DND-41 (cell line): ENCODE measurements at regions not wholly inside any gene's neighbourhood (a gene's known extent, or its start where the extent isn't known, plus 50 kb on each side); places are given as distances from the start of the nearest gene placed in this dataset.

ENCODE experiments used
- ATAC-seq: fragments of 200-7000 bp; cut with Tn5 transposase; 3 replicates; pipeline ENCODE4 v1.9.1; 2021; ENCODE audit warnings: low read depth; ENCODE audit not compliant: insufficient read depth
- DNase-seq: peaks from one replicate; pipeline ENCODE4 v3.0.0-alpha.2; 2020
- H2AFZ ChIP-seq: 2 replicates; pipeline ENCODE4 v1.6.0; 2012; ENCODE audit warnings: low read depth, low read length
- H3K27ac ChIP-seq: 2 replicates; pipeline ENCODE4 v1.5.1; 2012; ENCODE audit warnings: low read length, inconsistent platforms
- H3K27me3 ChIP-seq: fragments of 200-600 bp; sonication (generic); 2 replicates; pipeline ENCODE4 v1.6.0; 2012; ENCODE audit warnings: low read length, mild to moderate bottlenecking, inconsistent platforms; ENCODE audit not compliant: insufficient read depth, poor library complexity
- H3K36me3 ChIP-seq: 2 replicates; pipeline ENCODE4 v1.5.1; 2012; ENCODE audit warnings: low read length, inconsistent platforms; ENCODE audit not compliant: insufficient read depth
- H3K4me1 ChIP-seq: 2 replicates; pipeline ENCODE4 v1.5.1; 2012; ENCODE audit warnings: mild to moderate bottlenecking, low read length; ENCODE audit not compliant: insufficient read depth
- H3K4me2 ChIP-seq: 2 replicates; pipeline ENCODE4 v1.6.0; 2012; ENCODE audit warnings: mild to moderate bottlenecking, moderate library complexity, low read length, inconsistent platforms; ENCODE audit not compliant: insufficient read depth
- H3K4me3 ChIP-seq, 2 experiments: fragments of 200-600 bp in 1 of 2; shearing (Covaris generic) in 1 of 2; 2 replicates each; pipeline ENCODE4 v1.5.1; 2012 to 2016; ENCODE audit warnings: inconsistent platforms in 2 of 2, low read length in 2 of 2, mild to moderate bottlenecking in 2 of 2, low read depth in 1 of 2, moderate library complexity in 1 of 2
- H3K79me2 ChIP-seq: 2 replicates; pipeline ENCODE4 v1.6.0; 2012; ENCODE audit warnings: low read length, inconsistent platforms; ENCODE audit not compliant: insufficient read depth
- H3K9ac ChIP-seq: 2 replicates; pipeline ENCODE4 v1.6.0; 2012; ENCODE audit warnings: low read depth, mild to moderate bottlenecking, inconsistent platforms, low read length, moderate library complexity
- H3K9me3 ChIP-seq: 2 replicates; pipeline ENCODE4 v1.5.1; 2012; ENCODE audit warnings: low read length, moderate library complexity, mild to moderate bottlenecking, inconsistent platforms; ENCODE audit not compliant: insufficient read depth, severe bottlenecking
- H4K20me1 ChIP-seq: 2 replicates; pipeline ENCODE4 v1.6.0; 2012; ENCODE audit warnings: low read length; ENCODE audit not compliant: insufficient read depth
- CTCF ChIP-seq: IDR thresholded peaks from 2 replicates; pipeline ENCODE4 v1.5.1; 2012; ENCODE audit warnings: borderline replicate concordance, low read length, moderate library complexity, mild to moderate bottlenecking; ENCODE audit not compliant: poor library complexity, severe bottlenecking; ENCODE audit errors: extremely low read depth
- EZH2 ChIP-seq: IDR thresholded peaks from 3 replicates; pipeline ENCODE4 v1.6.1; 2012; ENCODE audit warnings: borderline replicate concordance, low read depth, mild to moderate bottlenecking, moderate library complexity, low read length, inconsistent platforms; ENCODE audit not compliant: severe bottlenecking

GRCh38 chr1:229023651-229024300 is 247.1 kb upstream of the RAB4A start:
- Histone ChIP-seq H3K4me3 (no peak overlapping the region), H2AFZ (no peak overlapping the region), H3K9me3 (no peaks in the 10 kb centered on the region), H3K27me3 (no peaks in the 10 kb centered on the region), H3K36me3 (no peaks in the 10 kb centered on the region), H3K9ac (no peak overlapping the region), H3K27ac (no peak overlapping the region), H3K4me1 (peaks cover 18% of the 10 kb centered on the region), H3K79me2 (no peaks in the 10 kb centered on the region), H3K4me2 (no peak overlapping the region), H4K20me1 (no peaks in the 10 kb centered on the region)
- no peak for DNase-seq
- no peak for TF ChIP-seq CTCF
- no peak for TF ChIP-seq EZH2
- no peak for ATAC-seq

- no peak overlapping the region for H3K9ac ChIP-seq
- no peaks in the 10 kb centered on the region for H3K79me2 ChIP-seq
- H3K36me3 ChIP-seq, result no peaks in the 10 kb centered on the region
- peaks cover 18% of the 10 kb centered on the region for H3K4me1 ChIP-seq
- no peak for TF ChIP-seq EZH2
- no peak for TF ChIP-seq CTCF
- no peaks in the 10 kb centered on the region for H3K9me3 ChIP-seq
- ATAC-seq (no peak), DNase-seq (no peak)
- H3K27ac ChIP-seq, result no peak overlapping the region
- H3K27me3 ChIP-seq, result no peaks in the 10 kb centered on the region
- H3K4me3 ChIP-seq, result no peak overlapping the region
- H2AFZ ChIP-seq, result no peak overlapping the region
- no peaks in the 10 kb centered on the region for H4K20me1 ChIP-seq
- no peak overlapping the region for H3K4me2 ChIP-seq
Observed at GRCh38 chr1:229024528-229025130, 246.3 kb upstream of the RAB4A start.

GRCh38 chr1:229025576-229025975 is 245.3 kb upstream of the RAB4A start:
- TF ChIP-seq EZH2 (no peak), CTCF (no peak)
- ATAC-seq (no peak), DNase-seq (no peak)
- Histone ChIP-seq H3K4me3 (no peak overlapping the region), H3K9ac (no peak overlapping the region), H4K20me1 (no peaks in the 10 kb centered on the region), H3K27ac (no peak overlapping the region), H3K36me3 (no peaks in the 10 kb centered on the region), H2AFZ (no peak overlapping the region), H3K9me3 (no peaks in the 10 kb centered on the region), H3K79me2 (no peaks in the 10 kb centered on the region), H3K27me3 (no peaks in the 10 kb centered on the region), H3K4me1 (peaks cover 18% of the 10 kb centered on the region), H3K4me2 (no peak overlapping the region)
